GM11168 (cell line): ENCODE measurements at regions not wholly inside any gene's neighbourhood (a gene's known extent, or its start where the extent isn't known, plus 50 kb on each side); places are given as distances from the start of the nearest gene placed in this dataset.

Experiments used
- in situ Hi-C: fragments of 300-500 bp; cut with MboI; formaldehyde crosslinking; loops from one replicate; pipeline ENCODE4 v1.12.0; 2022; ENCODE audit warnings: low sequenced_read_pairs; ENCODE audit not compliant: unreplicated experiment

GRCh38 chr3:152944671-152945070 lies 109.7 kb downstream of the P2RY1 start:
- in situ Hi-C loops, result no loop called here

DNA sequence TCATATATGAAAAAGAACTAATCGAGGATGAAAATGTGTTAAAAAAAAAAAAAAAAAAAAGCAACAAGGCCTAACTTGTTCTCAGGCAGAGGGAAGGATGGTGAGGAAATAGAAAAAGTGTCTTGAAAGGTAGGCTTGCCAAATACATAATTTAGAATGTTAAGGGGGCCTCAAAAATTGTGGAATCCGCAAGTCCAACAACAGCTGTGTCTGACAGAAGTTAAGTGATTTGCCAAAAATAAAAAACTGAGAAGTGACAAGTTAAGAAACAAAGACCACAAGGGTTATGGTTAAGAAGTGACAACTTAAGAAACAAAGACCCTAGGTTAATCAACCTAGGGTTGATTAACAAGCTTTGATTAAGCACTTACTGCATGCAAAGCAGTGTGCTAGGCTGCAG lies 110.6 kb downstream of the P2RY1 start:
- in situ Hi-C loops, result no loop called here

GRCh38 chr3:152957491-152957890 lies 122.6 kb downstream of the P2RY1 start:
- in situ Hi-C loops, result no loop called here

GRCh38 chr3:152959307-152959706 lies 124.4 kb downstream of the P2RY1 start:
- in situ Hi-C loops, result no loop called here

- in situ Hi-C loops, result no loop called here
Observed at GRCh38 chr3:152960684-152961083, 125.8 kb downstream of the P2RY1 start.

DNA sequence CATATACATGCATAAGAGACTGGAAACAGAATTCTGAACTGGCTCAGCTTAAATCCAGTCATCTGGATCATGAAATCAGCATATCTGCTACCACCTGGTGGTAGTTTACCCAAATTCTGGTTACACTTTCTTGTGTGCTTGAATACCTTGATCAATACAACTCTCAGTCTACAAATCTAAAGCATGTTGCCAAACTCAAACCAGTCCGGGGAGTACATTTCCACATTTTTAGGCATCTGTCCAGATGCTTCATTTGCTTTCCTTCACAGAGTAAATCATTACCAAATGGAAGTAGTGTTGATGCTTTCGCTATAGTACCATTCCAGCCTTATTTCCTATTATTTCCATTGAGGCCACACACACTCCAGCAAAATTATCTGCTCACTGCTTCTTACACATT lies 126.4 kb downstream of the P2RY1 start:
- in situ Hi-C loops, result no loop called here

- in situ Hi-C loops, result no loop called here
Observed at GRCh38 chr3:152964911-152965609, 130.1 kb downstream of the P2RY1 start.

DNA sequence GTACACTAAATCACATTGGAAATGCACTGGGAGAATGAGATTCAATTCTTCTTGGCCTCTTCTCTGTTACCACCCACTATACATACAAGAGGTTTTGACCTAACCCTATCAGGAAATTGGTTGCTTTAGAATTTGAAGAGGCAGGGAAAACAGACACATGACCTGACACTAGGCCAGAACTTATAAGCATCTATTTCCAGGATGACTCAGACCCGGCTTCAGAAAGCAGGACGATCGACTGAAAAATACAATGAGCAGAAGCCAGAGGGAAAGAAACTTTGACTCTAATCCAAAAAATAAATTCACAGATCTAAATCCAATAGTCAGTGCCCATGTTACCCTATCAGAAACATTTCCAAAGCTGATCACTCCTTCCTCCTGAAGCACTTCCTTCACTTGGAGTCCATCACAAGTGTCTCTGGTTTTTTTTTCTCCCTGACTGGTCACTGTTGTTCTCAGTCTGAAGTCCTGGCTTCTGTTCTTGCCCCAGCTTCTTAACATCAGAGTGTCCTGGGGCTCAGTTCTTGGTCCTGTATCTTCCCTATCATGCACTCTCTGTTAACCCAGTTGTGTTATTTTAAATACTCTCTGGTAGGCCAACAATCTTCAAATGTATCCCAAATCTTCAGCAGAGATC lies 133.6 kb downstream of the P2RY1 start:
- in situ Hi-C loops, result no loop called here

DNA sequence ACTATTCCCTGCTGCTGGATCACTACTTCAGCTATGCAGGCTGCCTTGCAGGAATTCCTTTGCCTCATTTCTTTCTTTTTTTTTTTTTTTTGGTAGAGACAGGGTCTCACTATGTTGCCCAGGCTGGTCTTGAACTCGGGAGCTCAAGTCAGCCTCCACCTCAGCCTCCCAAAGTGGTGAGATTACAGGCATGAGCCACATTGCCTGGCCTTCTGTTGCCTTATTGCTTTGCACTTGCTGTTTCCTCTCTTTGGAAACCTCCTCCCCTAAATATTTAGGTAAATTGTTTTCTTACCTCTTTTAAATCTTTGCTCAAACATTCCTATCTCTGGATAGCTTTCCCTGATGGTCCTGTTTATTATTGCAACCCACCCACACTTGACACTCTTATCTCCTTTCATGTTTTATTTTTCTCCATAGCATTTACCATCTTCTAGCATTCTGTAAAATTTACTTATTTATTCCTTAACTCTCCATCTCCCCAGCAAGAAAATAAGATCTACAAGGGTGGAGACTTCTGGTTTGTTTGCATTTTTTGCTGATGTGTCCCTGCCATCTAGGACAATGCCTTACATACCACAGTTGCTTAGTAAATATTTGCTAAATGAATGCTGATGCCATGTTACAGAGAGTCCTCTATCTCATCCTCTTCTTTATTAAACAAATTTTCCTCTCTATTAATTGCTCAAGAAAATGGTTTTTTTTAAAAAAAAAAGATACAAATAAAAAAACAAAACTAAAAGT lies 134.8 kb downstream of the P2RY1 start:
- in situ Hi-C loops, result no loop called here

DNA sequence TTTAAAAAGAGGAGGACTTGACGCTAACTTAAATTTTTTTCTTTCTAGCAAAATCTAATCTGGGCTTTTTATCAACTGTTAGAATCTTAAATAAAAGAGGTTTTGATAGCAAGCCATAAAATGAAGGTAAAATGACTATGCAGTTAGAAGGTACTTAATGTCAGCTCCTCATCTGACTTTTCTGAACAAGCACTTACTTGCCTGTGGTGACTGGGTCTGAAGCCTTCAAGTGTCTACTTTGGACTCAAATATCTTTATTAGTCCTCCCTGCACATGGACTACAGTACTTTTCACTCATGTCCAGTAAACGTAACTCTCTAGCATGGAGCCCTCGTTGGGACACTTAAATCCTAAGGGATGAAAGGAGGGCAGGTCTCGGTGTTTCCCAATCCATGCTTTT lies 135.9 kb downstream of the P2RY1 start:
- in situ Hi-C loops, result no loop called here

DNA sequence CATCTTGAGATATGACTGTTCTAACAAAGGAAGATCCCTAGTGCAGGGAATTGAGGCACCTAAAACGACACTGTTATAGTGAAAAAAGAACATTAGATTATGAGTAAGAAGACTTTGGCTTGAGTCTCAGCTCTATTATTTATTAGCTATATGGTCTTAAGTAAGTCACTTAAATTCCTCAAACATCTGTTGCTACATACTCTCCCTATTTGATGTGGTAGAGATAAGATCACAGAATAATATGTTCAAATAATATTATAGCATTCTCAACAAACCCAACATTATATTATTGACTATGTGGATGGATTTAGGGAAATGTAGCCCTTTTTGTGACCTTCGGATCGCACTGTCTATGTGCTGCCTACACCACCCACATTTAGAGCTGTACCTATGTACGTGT lies 136.9 kb downstream of the P2RY1 start:
- in situ Hi-C loops, result no loop called here

GRCh38 chr3:152973575-152973974 lies 138.6 kb downstream of the P2RY1 start:
- in situ Hi-C loops, result no loop called here

DNA sequence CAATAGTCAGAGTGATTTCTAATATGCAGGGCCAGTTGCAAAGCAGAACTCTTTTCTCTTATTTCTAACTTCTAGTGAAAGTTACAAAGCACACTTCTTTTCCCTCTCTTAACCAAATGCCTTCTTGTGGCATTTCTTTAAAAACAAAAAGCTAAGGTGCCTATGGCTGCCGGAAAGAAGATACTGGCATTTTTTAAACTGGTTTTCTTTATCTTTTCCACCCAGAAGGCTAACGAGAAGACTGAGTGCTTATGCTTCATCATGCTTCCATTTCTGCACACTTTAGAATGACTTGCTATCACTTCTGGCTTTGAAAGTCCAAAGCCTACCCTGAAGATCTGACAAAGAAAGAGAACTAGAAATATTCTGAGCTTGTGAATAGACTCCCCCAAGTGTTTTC lies 141.3 kb downstream of the P2RY1 start:
- in situ Hi-C loops, result no loop called here

DNA sequence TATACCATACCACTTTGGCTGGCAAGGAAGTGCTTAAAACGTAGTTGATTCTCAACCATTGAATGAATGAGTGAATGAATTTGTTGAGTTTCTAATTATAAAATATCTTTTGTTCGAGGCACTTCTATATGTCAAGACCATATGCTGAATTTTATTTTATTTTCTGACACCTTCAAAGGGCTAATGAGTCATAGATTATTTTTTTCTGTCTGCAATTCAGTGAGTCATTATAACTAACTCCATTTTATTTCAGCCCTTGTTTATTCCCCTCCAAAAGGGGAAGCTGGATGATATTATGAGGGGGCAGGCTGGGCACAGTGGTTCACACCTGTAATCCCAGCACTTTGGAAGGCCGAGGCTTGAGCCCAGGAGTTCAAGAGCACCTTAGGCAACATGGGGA lies 142.4 kb downstream of the P2RY1 start:
- in situ Hi-C loops, result no loop called here

DNA sequence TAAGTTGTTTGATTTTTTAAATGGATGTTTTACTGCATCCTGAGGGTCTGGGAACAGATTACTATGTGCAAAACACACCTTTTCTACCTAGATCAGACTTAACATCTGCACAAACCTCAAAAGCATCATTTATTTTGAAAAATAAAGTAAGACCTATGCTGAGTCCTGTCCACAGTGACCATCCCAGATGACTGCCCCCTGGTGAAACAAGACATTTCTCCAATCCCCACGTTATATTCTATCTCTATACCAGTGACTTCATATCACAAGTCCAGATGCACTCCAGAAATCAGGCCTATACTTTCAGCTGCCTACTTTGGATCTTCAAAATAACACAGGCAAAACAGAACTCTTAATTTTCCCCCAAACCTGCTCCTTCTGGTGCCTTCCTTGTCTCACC lies 143.2 kb downstream of the P2RY1 start:
- in situ Hi-C loops, result no loop called here

GRCh38 chr3:152997526-152997925 lies 162.6 kb downstream of the P2RY1 start:
- in situ Hi-C loops, result no loop called here

DNA sequence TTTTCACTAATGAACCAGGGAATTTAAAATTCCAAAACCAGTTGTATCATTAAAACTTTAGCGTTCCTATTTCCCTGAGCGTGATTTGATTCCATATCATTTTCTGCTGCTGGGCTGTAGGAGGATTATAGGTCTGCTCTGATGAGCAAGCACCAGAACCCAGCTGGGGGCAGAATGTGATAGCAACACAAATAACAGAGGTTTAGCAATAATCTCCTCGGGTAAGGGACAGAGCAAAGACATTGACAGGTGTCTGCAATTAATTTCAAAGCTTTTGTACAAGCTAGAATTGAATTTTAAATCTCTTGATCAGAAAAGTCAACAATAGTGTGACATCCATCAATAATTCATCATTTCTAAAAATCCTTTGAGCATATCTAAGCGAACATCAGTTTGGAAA lies 163.4 kb upstream of the RAP2B start:
- in situ Hi-C loops, result no loop called here

GRCh38 chr3:153000325-153000724 lies 161.7 kb upstream of the RAP2B start:
- in situ Hi-C loops, result no loop called here

- in situ Hi-C loops, result no loop called here
Observed at GRCh38 chr3:153001210-153002078, 160.6 kb upstream of the RAP2B start.

DNA sequence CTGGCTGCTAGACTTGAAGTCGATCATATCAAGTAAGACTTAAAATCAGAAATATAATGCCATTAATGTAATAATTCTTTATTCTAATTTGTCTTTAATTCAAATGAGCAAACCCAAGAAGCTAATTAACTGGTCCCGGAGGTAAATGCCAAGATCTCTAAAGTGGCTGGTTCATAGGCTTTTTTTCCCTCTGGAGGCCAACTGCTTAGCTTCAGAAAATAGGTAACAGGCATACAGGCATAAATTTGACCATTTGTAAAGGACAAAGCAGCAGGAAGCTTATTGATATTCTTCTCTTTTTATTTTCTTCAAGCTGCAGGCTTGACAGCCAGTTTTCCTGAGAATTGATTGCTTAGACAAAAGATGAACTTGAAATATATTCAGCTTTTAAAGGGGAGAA lies 158.6 kb upstream of the RAP2B start:
- in situ Hi-C loops, result no loop called here

GRCh38 chr3:153003862-153004261 lies 158.2 kb upstream of the RAP2B start:
- in situ Hi-C loops, result no loop called here
